ENCODE measurements at regions not wholly inside any gene's neighbourhood (a gene's known extent, or its start where the extent isn't known, plus 50 kb on each side); places are given as distances from the start of the nearest gene placed in this dataset.

GRCh38 chr7:15005672-15006071 is 103.1 kb upstream of the DGKB start:
- no peaks in the 10 kb centered on the region for H3K79me1 ChIP-seq (ENCODE audit: low read depth, low read length)
- no peak overlapping the region for H4K5ac ChIP-seq (ENCODE audit: insufficient read length, low read depth, low read length)
- TF ChIP-seq MAFK (IDR thresholded peaks at IDR 0.05; ENCODE audit: low read depth, low read length) (no peak), HDAC6 (IDR thresholded peaks at IDR 0.05; ENCODE audit: low read depth, low read length) (no peak), ATF2 (IDR thresholded peaks at IDR 0.05; ENCODE audit: low read length) (no peak), PHF8 (conservative IDR thresholded peaks at IDR 0.05; ENCODE audit: low read depth, low read length) (no peak)
- 91% methylated on average over 5 of the region's 5 CpGs; no CpG with 5 or more reads in 1 of the 2 experiments for WGBS, 2 experiments (ENCODE audit: extremely low coverage in 1 of 2, insufficient coverage in 1 of 2, insufficient read length in 1 of 2, insufficient replicate concordance in 2 of 2, low coverage in 1 of 2, low lambda C conversion rate in 2 of 2, missing lambda C conversion rate in 1 of 2)
- no peaks in the 10 kb centered on the region for H3K9me3 ChIP-seq (ENCODE audit: insufficient read depth in 2 of 2, low read depth in 1 of 2, low read length in 1 of 2)
- no peak overlapping the region for H3K18ac ChIP-seq (ENCODE audit: extremely low read depth, low read length)
- no peaks in the 10 kb centered on the region for H3K79me2 ChIP-seq (ENCODE audit: control insufficient read depth in 1 of 2, insufficient read depth in 2 of 2, low read length in 2 of 2)
- H3K14ac ChIP-seq (ENCODE audit: insufficient read length) = no peak overlapping the region
- H4K20me1 ChIP-seq (replicated peaks in 1 of 2; ENCODE audit: control insufficient read depth in 1 of 2, insufficient read depth in 2 of 2, low read length in 2 of 2) = no peaks in the 10 kb centered on the region
- ChIA-PET POLR2A (ENCODE audit: partially characterized antibody) (no interaction called here), CTCF (ENCODE audit: partially characterized antibody) (interaction anchor here (0.6 to 3.3 kb wide), 14 partner anchors 9 to 1614 kb away, joined by 3 to 32 read pairs (median 4); no protein-coding TSS in a partner anchor)
- no peak overlapping the region for H3K4me2 ChIP-seq (ENCODE audit: insufficient read depth in 1 of 2, low read depth in 2 of 2, low read length in 2 of 2)
- H3K4me1 ChIP-seq (replicated peaks in 1 of 4; ENCODE audit: control insufficient read depth in 3 of 4, insufficient read depth in 4 of 4, low read length in 3 of 4) = peaks cover 0 to 2% (median 0%) of the 10 kb centered on the region in 4 experiments; a peak in 1 of 7 replicates
- H3K9ac ChIP-seq (replicated peaks in 1 of 4; ENCODE audit: extremely low read depth in 1 of 4, low read depth in 3 of 4, low read length in 3 of 4) = no peak overlapping the region
- no peak overlapping the region for H4K91ac ChIP-seq (replicated peaks; ENCODE audit: insufficient read length, low read length)
- no peaks in the 10 kb centered on the region for H3K36me3 ChIP-seq (ENCODE audit: control insufficient read depth in 2 of 4, insufficient read depth in 4 of 4, low read length in 3 of 4)
- no peak overlapping the region for H2BK12ac ChIP-seq (ENCODE audit: low read depth, low read length)
- H3K27ac ChIP-seq (ENCODE audit: low read depth, low read length) = no peak overlapping the region
- FAIRE-seq (no peak), DNase-seq (ENCODE audit: low read depth in 1 of 2, low spot score in 2 of 2) (no peak)
- no peak overlapping the region for H2BK20ac ChIP-seq (ENCODE audit: low read length)
- H2AFZ ChIP-seq (ENCODE audit: low read length) = no peak overlapping the region
- H4K8ac ChIP-seq (ENCODE audit: extremely low read depth, insufficient read depth, low read length) = no peak overlapping the region
- H3K56ac ChIP-seq (replicated peaks; ENCODE audit: insufficient read length, low read depth, low read length) = no peak overlapping the region
- H2BK5ac ChIP-seq (ENCODE audit: low read depth, low read length) = no peak overlapping the region
- H2AK5ac ChIP-seq (ENCODE audit: low read depth, low read length) = no peak overlapping the region
- H2BK15ac ChIP-seq (ENCODE audit: low read length) = no peak overlapping the region
- H3K4ac ChIP-seq (replicated peaks; ENCODE audit: insufficient read length, low read depth, low read length) = no peak overlapping the region
- H3K4me3 ChIP-seq (ENCODE audit: extremely low read depth in 1 of 4, insufficient read depth in 2 of 4, low read depth in 3 of 4, low read length in 4 of 4) = no peak overlapping the region
- no peak overlapping the region for H2BK120ac ChIP-seq (replicated peaks; ENCODE audit: low read depth, low read length)
- no peaks in the 10 kb centered on the region; the same call in 1 of the 2 replicates for H3K23me2 ChIP-seq (ENCODE audit: low read depth, low read length)
- H3K27me3 ChIP-seq (replicated peaks in 1 of 4; ENCODE audit: control insufficient read depth in 3 of 4, extremely low read depth in 1 of 4, insufficient read depth in 3 of 4, low read length in 3 of 4) = no peaks in the 10 kb centered on the region
- no peak overlapping the region for H3K23ac ChIP-seq (ENCODE audit: insufficient read length)
